Activated naive CD4-positive, alpha-beta T cell treated with anti-CD3 and anti-CD28 coated beads for 36 hours (primary cell): ENCODE measurements at regions not wholly inside any gene's neighbourhood (a gene's known extent, or its start where the extent isn't known, plus 50 kb on each side); places are given as distances from the start of the nearest gene placed in this dataset.

ENCODE experiments used
- CTCF ChIA-PET: fragments of 350-600 bp; sonication (Branson Sonifier 250); formaldehyde crosslinking; loops from one replicate; lab custom pipeline; 2021; ENCODE audit warnings: antibody characterized with exemption; lab: Charles Lee
- DNase-seq: peaks from one replicate; pipeline ENCODE4 v3.0.0-alpha.2; 2020
- H3K27ac Mint-ChIP-seq: one replicate; pipeline ENCODE4 v1.8.0; 2021; ENCODE audit warnings: mild to moderate bottlenecking, mixed read lengths
- H3K27me3 Mint-ChIP-seq: one replicate; pipeline ENCODE4 v1.8.0; 2021; ENCODE audit warnings: low read depth, mixed read lengths
- H3K36me3 Mint-ChIP-seq: one replicate; pipeline ENCODE4 v1.8.0; 2021; ENCODE audit warnings: low read depth, mixed read lengths
- H3K4me1 Mint-ChIP-seq: one replicate; pipeline ENCODE4 v1.8.0; 2021; ENCODE audit warnings: low read depth, mixed read lengths
- H3K4me3 Mint-ChIP-seq: one replicate; pipeline ENCODE4 v1.8.0; 2021; ENCODE audit warnings: mild to moderate bottlenecking, moderate library complexity, mixed read lengths
- H3K9me3 Mint-ChIP-seq: one replicate; pipeline ENCODE4 v1.8.0; 2021; ENCODE audit warnings: mixed read lengths
- intact Hi-C: fragments of 100-400 bp; cut with micrococcal nuclease; formaldehyde crosslinking; loops from one replicate; pipeline ENCODE4 v1.15.1; 2023

- Mint-ChIP-seq H3K27me3 (peaks cover 25% of the 10 kb centered on the region), H3K4me1 (no peaks in the 10 kb centered on the region), H3K4me3 (no peak overlapping the region), H3K36me3 (no peaks in the 10 kb centered on the region), H3K27ac (no peak overlapping the region), H3K9me3 (no peaks in the 10 kb centered on the region)
- no peak for DNase-seq
- CTCF ChIA-PET, result interaction anchor here (0.8 kb wide), 1 partner anchor 443 kb away, joined by 4 read pairs; no protein-coding TSS in a partner anchor
- intact Hi-C loops, result no loop called here
Measured at GRCh38 chr6:4304927-4305455, 169.6 kb upstream of the ECI2 start.

- no peak for DNase-seq
- no peak overlapping the region for H3K27ac Mint-ChIP-seq
- intact Hi-C loops, result no loop called here
- H3K4me3 Mint-ChIP-seq, result no peak overlapping the region
- no peaks in the 10 kb centered on the region for H3K9me3 Mint-ChIP-seq
- peaks cover 25% of the 10 kb centered on the region for H3K27me3 Mint-ChIP-seq
- no peaks in the 10 kb centered on the region for H3K36me3 Mint-ChIP-seq
- CTCF ChIA-PET, result no interaction called here
- no peaks in the 10 kb centered on the region for H3K4me1 Mint-ChIP-seq
Measured at GRCh38 chr6:4303638-4304037, 168.3 kb upstream of the ECI2 start.

- Mint-ChIP-seq H3K27ac (no peak overlapping the region), H3K4me1 (no peaks in the 10 kb centered on the region), H3K4me3 (no peak overlapping the region), H3K36me3 (no peaks in the 10 kb centered on the region), H3K27me3 (peaks cover 23% of the 10 kb centered on the region), H3K9me3 (no peaks in the 10 kb centered on the region)
- CTCF ChIA-PET, result no interaction called here
- intact Hi-C loops, result no loop called here
- DNase-seq, result no peak
Measured at GRCh38 chr6:4302524-4302923, 167.1 kb upstream of the ECI2 start.

GRCh38 chr6:4301871-4302270 lies 166.5 kb upstream of the ECI2 start:
- peaks cover 19% of the 10 kb centered on the region for H3K27me3 Mint-ChIP-seq
- H3K36me3 Mint-ChIP-seq, result no peaks in the 10 kb centered on the region
- no peaks in the 10 kb centered on the region for H3K9me3 Mint-ChIP-seq
- CTCF ChIA-PET, result no interaction called here
- no peak overlapping the region for H3K4me3 Mint-ChIP-seq
- H3K27ac Mint-ChIP-seq, result no peak overlapping the region
- DNase-seq, result no peak
- H3K4me1 Mint-ChIP-seq, result no peaks in the 10 kb centered on the region
- intact Hi-C loops, result no loop called here

- Mint-ChIP-seq H3K4me3 (no peak overlapping the region), H3K27me3 (peaks cover 16% of the 10 kb centered on the region), H3K4me1 (no peaks in the 10 kb centered on the region), H3K9me3 (no peaks in the 10 kb centered on the region), H3K27ac (no peak overlapping the region), H3K36me3 (no peaks in the 10 kb centered on the region)
- intact Hi-C loops, result no loop called here
- DNase-seq, result no peak
- CTCF ChIA-PET, result no interaction called here
Measured at GRCh38 chr6:4300917-4301316, 165.5 kb upstream of the ECI2 start.

- no peak for DNase-seq
Measured at GRCh38 chr6:4299476-4299875, 164.1 kb upstream of the ECI2 start.

GRCh38 chr6:4297348-4297747 lies 162.0 kb upstream of the ECI2 start:
- intact Hi-C loops, result no loop called here
- no peaks in the 10 kb centered on the region for H3K36me3 Mint-ChIP-seq
- H3K9me3 Mint-ChIP-seq, result no peaks in the 10 kb centered on the region
- no peak for DNase-seq
- CTCF ChIA-PET, result no interaction called here
- no peak overlapping the region for H3K4me3 Mint-ChIP-seq
- H3K4me1 Mint-ChIP-seq, result no peaks in the 10 kb centered on the region
- H3K27ac Mint-ChIP-seq, result no peak overlapping the region
- peaks cover 4% of the 10 kb centered on the region for H3K27me3 Mint-ChIP-seq

More at GRCh38 chr6:4299476-4299875, 164.1 kb upstream of the ECI2 start:
- H3K36me3 Mint-ChIP-seq, result no peaks in the 10 kb centered on the region
- H3K4me3 Mint-ChIP-seq, result no peak overlapping the region
- H3K4me1 Mint-ChIP-seq, result no peaks in the 10 kb centered on the region
- intact Hi-C loops, result no loop called here
- H3K27ac Mint-ChIP-seq, result no peak overlapping the region
- no peaks in the 10 kb centered on the region for H3K9me3 Mint-ChIP-seq
- CTCF ChIA-PET, result no interaction called here
- peaks cover 9% of the 10 kb centered on the region for H3K27me3 Mint-ChIP-seq

GRCh38 chr6:4296552-4296951 lies 161.2 kb upstream of the ECI2 start:
- CTCF ChIA-PET, result no interaction called here

GRCh38 chr6:4295783-4296155 lies 160.4 kb upstream of the ECI2 start:
- intact Hi-C loops, result no loop called here
- Mint-ChIP-seq H3K27ac (no peak overlapping the region), H3K36me3 (no peaks in the 10 kb centered on the region), H3K4me1 (no peaks in the 10 kb centered on the region), H3K27me3 (peaks cover 4% of the 10 kb centered on the region), H3K4me3 (no peak overlapping the region), H3K9me3 (no peaks in the 10 kb centered on the region)
- DNase-seq, result no peak
- CTCF ChIA-PET, result no interaction called here

More at GRCh38 chr6:4296552-4296951, 161.2 kb upstream of the ECI2 start:
- Mint-ChIP-seq H3K4me3 (no peak overlapping the region), H3K4me1 (no peaks in the 10 kb centered on the region), H3K36me3 (no peaks in the 10 kb centered on the region), H3K27ac (no peak overlapping the region), H3K27me3 (peaks cover 4% of the 10 kb centered on the region), H3K9me3 (no peaks in the 10 kb centered on the region)
- no peak for DNase-seq
- intact Hi-C loops, result no loop called here

GRCh38 chr6:4295058-4295782 lies 159.8 kb upstream of the ECI2 start:
- Mint-ChIP-seq H3K36me3 (no peaks in the 10 kb centered on the region), H3K4me1 (no peaks in the 10 kb centered on the region), H3K27me3 (peaks cover 4% of the 10 kb centered on the region), H3K27ac (no peak overlapping the region), H3K9me3 (no peaks in the 10 kb centered on the region), H3K4me3 (no peak overlapping the region)
- CTCF ChIA-PET, result no interaction called here
- intact Hi-C loops, result no loop called here
- no peak for DNase-seq

- CTCF ChIA-PET, result no interaction called here
- DNase-seq, result no peak
- no peaks in the 10 kb centered on the region for H3K36me3 Mint-ChIP-seq
- peaks cover 4% of the 10 kb centered on the region for H3K27me3 Mint-ChIP-seq
- no peak overlapping the region for H3K27ac Mint-ChIP-seq
- intact Hi-C loops, result no loop called here
- H3K4me1 Mint-ChIP-seq, result no peaks in the 10 kb centered on the region
- H3K4me3 Mint-ChIP-seq, result no peak overlapping the region
- H3K9me3 Mint-ChIP-seq, result no peaks in the 10 kb centered on the region
Measured at GRCh38 chr6:4294636-4295035, 159.3 kb upstream of the ECI2 start.

GRCh38 chr6:4291453-4292403 lies 156.4 kb upstream of the ECI2 start:
- no peak for DNase-seq
- intact Hi-C loops, result no loop called here
- no peaks in the 10 kb centered on the region for H3K9me3 Mint-ChIP-seq
- no peak overlapping the region for H3K4me3 Mint-ChIP-seq
- H3K27me3 Mint-ChIP-seq, result peaks cover 4% of the 10 kb centered on the region
- CTCF ChIA-PET, result no interaction called here
- no peaks in the 10 kb centered on the region for H3K36me3 Mint-ChIP-seq
- no peak overlapping the region for H3K27ac Mint-ChIP-seq
- no peaks in the 10 kb centered on the region for H3K4me1 Mint-ChIP-seq
